ENCODE measurements at regions not wholly inside any gene's neighbourhood (a gene's known extent, or its start where the extent isn't known, plus 50 kb on each side); places are given as distances from the start of the nearest gene placed in this dataset.

GRCh38 chr17:5745111-5745813 is 161.0 kb upstream of the NLRP1 start:
- no peak for DNase-seq (ENCODE audit: low spot score)
- H3K4me1 Mint-ChIP-seq: peaks cover 33% of the 10 kb centered on the region
- Histone ChIP-seq H3K27ac (no peak overlapping the region), H3F3A (ENCODE audit: low read depth) (no peaks in the 10 kb centered on the region), H4K20me1 (ENCODE audit: low read depth) (no peaks in the 10 kb centered on the region), H3K27me3 (no peaks in the 10 kb centered on the region), H3K9me3 (ENCODE audit: low read depth) (no peaks in the 10 kb centered on the region), H3K9ac (no peak overlapping the region), H3K4me1 (no peaks in the 10 kb centered on the region), H3K79me2 (ENCODE audit: low read depth) (no peaks in the 10 kb centered on the region), H3K36me3 (no peaks in the 10 kb centered on the region), H2AFZ (replicated peaks) (no peak overlapping the region), H3K4me3 (no peak overlapping the region), H3K4me2 (no peak overlapping the region)
- H3K27ac Mint-ChIP-seq: no peak overlapping the region
- peaks cover 8% of the 10 kb centered on the region for H3K27me3 Mint-ChIP-seq (ENCODE audit: insufficient read depth, low read depth)
- H3K4me3 Mint-ChIP-seq: no peak overlapping the region
- H3K36me3 Mint-ChIP-seq: no peaks in the 10 kb centered on the region
- peaks cover 3% of the 10 kb centered on the region for H3K9me3 Mint-ChIP-seq
- TF ChIP-seq CTCF (IDR thresholded peaks at IDR 0.05) (no peak), EZH2phosphoT487 (IDR thresholded peaks at IDR 0.05) (no peak), EZH2 (IDR thresholded peaks at IDR 0.05) (no peak)

DNA sequence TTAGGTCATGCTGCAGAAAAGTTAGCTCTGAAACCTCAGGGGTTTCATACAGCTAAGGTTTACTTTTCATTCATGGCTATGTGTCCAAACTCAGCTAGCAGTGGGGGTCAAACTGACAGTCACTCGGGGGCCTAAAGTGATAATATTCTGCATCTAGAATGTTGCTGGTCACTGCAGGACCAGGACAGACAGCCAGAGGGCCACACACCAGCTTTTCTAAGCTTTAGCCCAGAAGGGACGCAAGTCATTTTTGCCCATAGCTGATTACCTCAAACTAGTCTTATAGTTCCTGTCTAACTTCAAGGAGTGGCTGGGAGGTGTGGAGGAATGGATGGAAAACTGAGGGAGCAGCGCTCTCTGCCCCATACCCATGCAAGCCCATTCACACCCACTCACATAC is 163.0 kb upstream of the NLRP1 start:
- H3K9ac ChIP-seq: no peak overlapping the region
- H3F3A ChIP-seq (ENCODE audit: low read depth): no peaks in the 10 kb centered on the region
- no peak overlapping the region for H3K4me2 ChIP-seq
- H3K9me3 ChIP-seq (ENCODE audit: low read depth): no peaks in the 10 kb centered on the region
- H2AFZ ChIP-seq (replicated peaks): no peak overlapping the region
- H3K27me3 ChIP-seq: no peaks in the 10 kb centered on the region
- TF ChIP-seq EZH2phosphoT487 (IDR thresholded peaks at IDR 0.05) (no peak), EZH2 (IDR thresholded peaks at IDR 0.05) (no peak), CTCF (IDR thresholded peaks at IDR 0.05) (peak; percentile 28)
- no peak overlapping the region for H3K27ac ChIP-seq
- no peaks in the 10 kb centered on the region for H3K4me1 ChIP-seq
- Mint-ChIP-seq H3K27ac (no peak overlapping the region), H3K4me1 (peaks cover 33% of the 10 kb centered on the region), H3K27me3 (ENCODE audit: insufficient read depth, low read depth) (peaks cover 11% of the 10 kb centered on the region), H3K36me3 (no peaks in the 10 kb centered on the region), H3K9me3 (peaks cover 3% of the 10 kb centered on the region), H3K4me3 (no peak overlapping the region)
- no peak for DNase-seq (ENCODE audit: low spot score)
- no peaks in the 10 kb centered on the region for H3K36me3 ChIP-seq
- no peaks in the 10 kb centered on the region for H4K20me1 ChIP-seq (ENCODE audit: low read depth)
- H3K79me2 ChIP-seq (ENCODE audit: low read depth): no peaks in the 10 kb centered on the region
- H3K4me3 ChIP-seq: no peak overlapping the region

DNA sequence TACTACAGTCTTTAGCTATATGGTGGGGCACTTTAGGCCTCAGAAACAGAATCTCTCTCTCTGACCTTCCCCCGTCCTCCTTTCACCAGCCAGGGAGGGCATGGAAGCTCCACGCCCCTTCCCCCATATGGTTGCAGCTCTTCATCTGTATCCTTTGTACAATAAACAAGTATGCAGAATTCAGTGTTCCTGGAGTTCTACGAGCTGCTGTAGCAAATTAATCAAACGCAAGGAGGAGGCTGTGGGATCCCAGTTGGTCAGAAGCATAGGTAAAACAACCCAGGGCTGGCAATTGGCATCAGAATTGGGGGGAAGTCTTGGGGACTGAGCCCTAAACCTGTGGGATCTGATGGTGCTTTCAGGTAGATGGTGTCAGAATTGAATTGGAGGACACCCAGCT is 163.7 kb upstream of the NLRP1 start:
- no peak overlapping the region for H3K4me3 ChIP-seq
- H3K9me3 ChIP-seq (ENCODE audit: low read depth): no peaks in the 10 kb centered on the region
- H3K4me3 Mint-ChIP-seq: no peak overlapping the region
- no peak overlapping the region for H2AFZ ChIP-seq (replicated peaks)
- H3K27ac Mint-ChIP-seq: no peak overlapping the region
- H3K27me3 Mint-ChIP-seq (ENCODE audit: insufficient read depth, low read depth): peaks cover 9% of the 10 kb centered on the region
- no peak for DNase-seq (ENCODE audit: low spot score)
- H3K36me3 ChIP-seq: no peaks in the 10 kb centered on the region
- no peaks in the 10 kb centered on the region for H3K27me3 ChIP-seq
- TF ChIP-seq EZH2phosphoT487 (IDR thresholded peaks at IDR 0.05): no peak
- no peak for TF ChIP-seq EZH2 (IDR thresholded peaks at IDR 0.05)
- no peak for TF ChIP-seq CTCF (IDR thresholded peaks at IDR 0.05)
- peaks cover 3% of the 10 kb centered on the region for H3K9me3 Mint-ChIP-seq
- H3K4me2 ChIP-seq: no peak overlapping the region
- no peaks in the 10 kb centered on the region for H3K36me3 Mint-ChIP-seq
- no peaks in the 10 kb centered on the region for H3K4me1 ChIP-seq
- no peaks in the 10 kb centered on the region for H3F3A ChIP-seq (ENCODE audit: low read depth)
- H3K27ac ChIP-seq: no peak overlapping the region
- H3K9ac ChIP-seq: no peak overlapping the region
- no peaks in the 10 kb centered on the region for H3K79me2 ChIP-seq (ENCODE audit: low read depth)
- peaks cover 33% of the 10 kb centered on the region for H3K4me1 Mint-ChIP-seq
- no peaks in the 10 kb centered on the region for H4K20me1 ChIP-seq (ENCODE audit: low read depth)
